ENCODE measurements at regions not wholly inside any gene's neighbourhood (a gene's known extent, or its start where the extent isn't known, plus 50 kb on each side); places are given as distances from the start of the nearest gene placed in this dataset.

DNA sequence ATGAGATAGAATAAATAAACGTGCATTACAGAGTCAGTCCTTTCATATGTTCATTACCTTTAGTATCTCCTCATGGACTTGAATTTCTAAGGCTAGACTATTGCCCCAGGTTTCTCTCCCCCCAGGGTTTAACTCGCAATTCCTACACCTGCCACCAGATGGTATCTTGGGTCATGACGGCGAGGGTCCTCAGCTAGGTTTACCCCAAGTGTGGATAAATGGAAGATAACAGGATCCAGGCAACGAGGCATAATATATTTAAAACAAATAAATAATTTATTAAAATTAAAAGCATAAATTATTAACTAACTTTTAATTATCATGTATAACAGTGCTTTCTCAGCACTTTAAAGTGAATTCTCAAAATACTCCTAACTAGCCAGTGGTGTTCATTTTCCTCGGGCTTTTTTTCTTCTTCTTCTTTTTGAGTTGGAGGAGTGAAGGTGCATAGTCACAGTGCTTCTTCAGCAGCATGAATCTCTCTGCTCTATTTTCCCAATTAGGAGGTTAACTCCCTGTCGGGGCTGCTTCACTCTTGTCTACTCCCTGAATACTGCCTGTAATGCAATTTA, 243.5 kb upstream of the CAND1 start:
- TF ChIP-seq, protein P1, sequence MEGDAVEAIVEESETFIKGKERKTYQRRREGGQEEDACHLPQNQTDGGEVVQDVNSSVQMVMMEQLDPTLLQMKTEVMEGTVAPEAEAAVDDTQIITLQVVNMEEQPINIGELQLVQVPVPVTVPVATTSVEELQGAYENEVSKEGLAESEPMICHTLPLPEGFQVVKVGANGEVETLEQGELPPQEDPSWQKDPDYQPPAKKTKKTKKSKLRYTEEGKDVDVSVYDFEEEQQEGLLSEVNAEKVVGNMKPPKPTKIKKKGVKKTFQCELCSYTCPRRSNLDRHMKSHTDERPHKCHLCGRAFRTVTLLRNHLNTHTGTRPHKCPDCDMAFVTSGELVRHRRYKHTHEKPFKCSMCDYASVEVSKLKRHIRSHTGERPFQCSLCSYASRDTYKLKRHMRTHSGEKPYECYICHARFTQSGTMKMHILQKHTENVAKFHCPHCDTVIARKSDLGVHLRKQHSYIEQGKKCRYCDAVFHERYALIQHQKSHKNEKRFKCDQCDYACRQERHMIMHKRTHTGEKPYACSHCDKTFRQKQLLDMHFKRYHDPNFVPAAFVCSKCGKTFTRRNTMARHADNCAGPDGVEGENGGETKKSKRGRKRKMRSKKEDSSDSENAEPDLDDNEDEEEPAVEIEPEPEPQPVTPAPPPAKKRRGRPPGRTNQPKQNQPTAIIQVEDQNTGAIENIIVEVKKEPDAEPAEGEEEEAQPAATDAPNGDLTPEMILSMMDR (optimal IDR thresholded peaks at IDR 0.05 in 1 of 3, IDR thresholded peaks at IDR 0.05 in 1 of 3, conservative IDR thresholded peaks at IDR 0.05 in 1 of 3; ENCODE audit: extremely low read depth in 1 of 3, insufficient read depth in 2 of 3, low read length in 3 of 3): peak; percentile 66 to 81 (median 76)
- no peak for TF ChIP-seq EZH2 (IDR thresholded peaks at IDR 0.05; ENCODE audit: low read length)

Measured in keratinocyte (primary cell).